GM12801 (cell line): ENCODE measurements at regions not wholly inside any gene's neighbourhood (a gene's known extent, or its start where the extent isn't known, plus 50 kb on each side); places are given as distances from the start of the nearest gene placed in this dataset.

Experiments
- CTCF ChIP-seq: IDR thresholded peaks from one replicate; pipeline ENCODE4 v1.5.1; 2011; ENCODE audit warnings: control low read depth; ENCODE audit not compliant: insufficient read length; ENCODE audit errors: extremely low read depth

GRCh38 chr18:45494811-45495210, 120.5 kb upstream of the SLC14A2 start:
- TF ChIP-seq CTCF = no peak

GRCh38 chr18:45496741-45497140, 118.5 kb upstream of the SLC14A2 start:
- no peak for TF ChIP-seq CTCF

DNA sequence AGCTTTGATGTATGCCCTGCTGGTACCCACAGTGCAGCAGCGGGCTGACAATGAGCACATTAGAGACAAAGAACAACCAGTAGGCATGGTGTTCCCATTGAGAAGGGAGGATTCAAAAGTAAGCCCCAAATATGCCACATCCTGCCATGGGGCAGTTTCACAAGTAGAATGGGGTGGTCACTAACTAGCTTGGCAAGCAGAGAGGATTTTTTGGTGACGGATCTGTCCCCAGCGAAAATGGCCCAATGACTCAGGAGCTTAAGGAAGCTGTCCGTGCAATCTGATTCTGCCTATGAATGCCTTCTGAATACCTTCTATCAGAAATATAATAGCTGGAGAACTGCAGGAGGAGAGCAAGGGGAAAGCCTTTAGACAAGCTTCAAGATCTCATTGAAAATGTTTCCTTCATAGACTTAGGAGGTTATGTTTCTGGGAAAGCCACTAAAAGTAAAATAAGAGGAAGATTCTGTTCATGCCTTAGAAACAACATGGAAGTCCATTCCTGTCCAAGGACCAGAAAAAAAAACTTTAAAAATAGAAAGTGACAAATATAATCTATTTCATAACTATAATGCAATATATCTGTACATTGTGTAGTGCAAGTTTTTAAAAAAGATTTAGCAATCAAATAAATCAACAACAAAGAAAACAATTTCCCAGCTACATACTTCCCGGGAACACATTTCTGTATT, 117.5 kb upstream of the SLC14A2 start:
- TF ChIP-seq CTCF = no peak

DNA sequence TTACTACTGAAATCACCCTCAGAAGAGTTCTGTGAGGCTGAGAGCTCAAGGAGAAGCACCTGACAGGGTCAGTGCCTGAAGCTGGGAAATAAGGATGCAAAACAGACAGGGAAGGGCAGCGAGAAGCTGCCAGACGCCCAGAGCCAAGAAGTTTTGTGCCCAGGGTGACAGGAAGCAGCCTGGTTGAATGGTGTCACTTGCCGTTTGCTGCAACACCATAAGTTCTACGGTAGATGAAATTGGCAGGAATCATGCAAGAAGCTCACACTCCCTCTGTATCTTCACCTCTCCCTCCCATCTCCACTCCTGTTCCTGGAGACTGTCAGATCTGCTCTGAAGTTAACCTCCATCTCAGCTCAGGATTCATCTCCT, 117.0 kb upstream of the SLC14A2 start:
- TF ChIP-seq CTCF = no peak

- no peak for TF ChIP-seq CTCF
Observed at GRCh38 chr18:45503990-45504389, 111.3 kb upstream of the SLC14A2 start.

- no peak for TF ChIP-seq CTCF
Observed at GRCh38 chr18:45505497-45506206, 109.6 kb upstream of the SLC14A2 start.

DNA sequence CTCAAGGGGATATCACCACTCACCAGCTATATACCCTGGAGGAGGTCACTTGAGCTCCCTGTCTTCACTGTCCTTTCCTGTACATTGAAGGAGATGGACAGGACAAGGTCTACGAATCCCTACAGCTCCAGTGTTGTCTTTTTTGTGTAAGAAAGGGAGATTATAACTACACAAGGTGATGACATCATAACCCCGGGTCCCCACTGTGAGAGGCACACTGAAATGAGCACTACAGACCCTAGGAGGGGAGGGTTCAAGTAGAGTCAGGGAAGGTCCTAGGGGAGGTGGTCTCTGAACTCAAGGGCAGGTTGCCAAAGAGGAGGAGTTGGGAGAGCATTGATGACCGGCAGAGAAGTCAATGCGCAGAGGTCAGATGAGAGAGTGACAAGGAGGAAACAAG, 108.3 kb upstream of the SLC14A2 start:
- no peak for TF ChIP-seq CTCF
